Thyroid gland (tissue), 4 donors: ENCODE measurements at regions not wholly inside any gene's neighbourhood (a gene's known extent, or its start where the extent isn't known, plus 50 kb on each side); places are given as distances from the start of the nearest gene placed in this dataset.
"Not testable (repeated sequence)": the region's sequence is repeated elsewhere in the genome, so short reads cannot be mapped to it uniquely, and the experiment has no call there.

Experiments
- POLR2A ChIP-seq, 2 donors: fragments of 450-650 bp; IDR thresholded peaks; one replicate each; pipeline ENCODE4 v1.6.1; 2017; ENCODE audit warnings: antibody characterized with exemption in 2 of 2, mild to moderate bottlenecking in 2 of 2, moderate library complexity in 1 of 2
- TF ChIP-seq, protein P1 (sequence below), 6 experiments: fragments of 200-600 bp in 3 of 6; fragments of 450-650 bp in 3 of 6; sonication (generic) in 3 of 6; IDR thresholded peaks; one replicate each; pipeline ENCODE4 v1.5.1; 2016 to 2019; ENCODE audit warnings: antibody characterized with exemption in 6 of 6, mild to moderate bottlenecking in 2 of 6, inconsistent platforms in 1 of 6, moderate library complexity in 1 of 6

GRCh38 chr2:91844451-91844825 lies 3026.8 kb upstream of the TEKT4 start:
- TF ChIP-seq, protein P1, sequence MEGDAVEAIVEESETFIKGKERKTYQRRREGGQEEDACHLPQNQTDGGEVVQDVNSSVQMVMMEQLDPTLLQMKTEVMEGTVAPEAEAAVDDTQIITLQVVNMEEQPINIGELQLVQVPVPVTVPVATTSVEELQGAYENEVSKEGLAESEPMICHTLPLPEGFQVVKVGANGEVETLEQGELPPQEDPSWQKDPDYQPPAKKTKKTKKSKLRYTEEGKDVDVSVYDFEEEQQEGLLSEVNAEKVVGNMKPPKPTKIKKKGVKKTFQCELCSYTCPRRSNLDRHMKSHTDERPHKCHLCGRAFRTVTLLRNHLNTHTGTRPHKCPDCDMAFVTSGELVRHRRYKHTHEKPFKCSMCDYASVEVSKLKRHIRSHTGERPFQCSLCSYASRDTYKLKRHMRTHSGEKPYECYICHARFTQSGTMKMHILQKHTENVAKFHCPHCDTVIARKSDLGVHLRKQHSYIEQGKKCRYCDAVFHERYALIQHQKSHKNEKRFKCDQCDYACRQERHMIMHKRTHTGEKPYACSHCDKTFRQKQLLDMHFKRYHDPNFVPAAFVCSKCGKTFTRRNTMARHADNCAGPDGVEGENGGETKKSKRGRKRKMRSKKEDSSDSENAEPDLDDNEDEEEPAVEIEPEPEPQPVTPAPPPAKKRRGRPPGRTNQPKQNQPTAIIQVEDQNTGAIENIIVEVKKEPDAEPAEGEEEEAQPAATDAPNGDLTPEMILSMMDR (IDR thresholded peaks at IDR 0.05), result not testable (repeated sequence)
- not testable (repeated sequence) for TF ChIP-seq POLR2A (IDR thresholded peaks at IDR 0.05)
